ENCODE measurements at regions not wholly inside any gene's neighbourhood (a gene's known extent, or its start where the extent isn't known, plus 50 kb on each side); places are given as distances from the start of the nearest gene placed in this dataset.

- intact Hi-C loops (cut with DNase I): no loop called here
- TF ChIP-seq POLR2A (IDR thresholded peaks at IDR 0.05) (no peak), CTCF (IDR thresholded peaks at IDR 0.05) (no peak)
- 74 to 81% methylated on average over 4 of the region's 4 CpGs for WGBS, 2 donors
- ATAC-seq (no peak), DNase-seq (no peak)
- Histone ChIP-seq H3K27me3 (no peaks in the 10 kb centered on the region), H3K27ac (no peak overlapping the region), H3K36me3 (replicated peaks in 1 of 2; ENCODE audit: insufficient read depth in 1 of 2, low read depth in 2 of 2) (no peaks in the 10 kb centered on the region), H3K9me3 (no peaks in the 10 kb centered on the region), H3K4me3 (no peak overlapping the region), H3K4me1 (no peaks in the 10 kb centered on the region)
Measured at GRCh38 chr6:22017766-22018165, 279.1 kb downstream of the PRL start.

GRCh38 chr6:22019857-22020256, 277.0 kb downstream of the PRL start:
- 79 to 91% methylated on average over 5 of the region's 5 CpGs for WGBS, 2 donors
- H3K27ac ChIP-seq: no peak overlapping the region
- no peaks in the 10 kb centered on the region for H3K9me3 ChIP-seq
- H3K4me3 ChIP-seq: no peak overlapping the region
- intact Hi-C loops (cut with DNase I): no loop called here
- TF ChIP-seq CTCF (IDR thresholded peaks at IDR 0.05): no peak
- no peak for TF ChIP-seq POLR2A (IDR thresholded peaks at IDR 0.05)
- H3K27me3 ChIP-seq: no peaks in the 10 kb centered on the region
- H3K36me3 ChIP-seq (replicated peaks in 1 of 2; ENCODE audit: insufficient read depth in 1 of 2, low read depth in 2 of 2): no peaks in the 10 kb centered on the region
- DNase-seq (no peak), ATAC-seq (no peak)
- H3K4me1 ChIP-seq: no peaks in the 10 kb centered on the region

GRCh38 chr6:22020299-22021003, 276.4 kb downstream of the PRL start:
- no peaks in the 10 kb centered on the region for H3K27me3 ChIP-seq
- no peak overlapping the region for H3K27ac ChIP-seq
- WGBS, 2 donors: 63 to 65% methylated on average over 5 of the region's 5 CpGs
- ATAC-seq: no peak
- no peaks in the 10 kb centered on the region for H3K4me1 ChIP-seq
- no peaks in the 10 kb centered on the region for H3K36me3 ChIP-seq (replicated peaks in 1 of 2; ENCODE audit: insufficient read depth in 1 of 2, low read depth in 2 of 2)
- intact Hi-C loops (cut with DNase I): no loop called here
- TF ChIP-seq CTCF (IDR thresholded peaks at IDR 0.05) (no peak), POLR2A (IDR thresholded peaks at IDR 0.05) (no peak)
- no peak overlapping the region for H3K4me3 ChIP-seq
- no peaks in the 10 kb centered on the region for H3K9me3 ChIP-seq
- DNase-seq: no peak

GRCh38 chr6:22021966-22022365, 274.9 kb downstream of the PRL start:
- intact Hi-C loops (cut with DNase I): no loop called here
- H3K4me3 ChIP-seq: no peak overlapping the region
- no peak overlapping the region for H3K27ac ChIP-seq
- no peaks in the 10 kb centered on the region for H3K4me1 ChIP-seq
- no peaks in the 10 kb centered on the region for H3K36me3 ChIP-seq (replicated peaks in 1 of 2; ENCODE audit: insufficient read depth in 1 of 2, low read depth in 2 of 2)
- 58 to 77% methylated on average over 1 of the region's 1 CpG for WGBS, 2 donors
- no peaks in the 10 kb centered on the region for H3K27me3 ChIP-seq
- no peaks in the 10 kb centered on the region for H3K9me3 ChIP-seq
- ATAC-seq (no peak), DNase-seq (no peak)
- TF ChIP-seq CTCF (IDR thresholded peaks at IDR 0.05) (no peak), POLR2A (IDR thresholded peaks at IDR 0.05) (no peak)

GRCh38 chr6:22023937-22024336, 272.9 kb downstream of the PRL start:
- H3K27ac ChIP-seq: no peak overlapping the region
- no peaks in the 10 kb centered on the region for H3K27me3 ChIP-seq
- H3K36me3 ChIP-seq (replicated peaks in 1 of 2; ENCODE audit: insufficient read depth in 1 of 2, low read depth in 2 of 2): no peaks in the 10 kb centered on the region
- DNase-seq (no peak), ATAC-seq (no peak)
- H3K4me3 ChIP-seq: no peak overlapping the region
- intact Hi-C loops (cut with DNase I): no loop called here
- no peaks in the 10 kb centered on the region for H3K4me1 ChIP-seq
- 59 to 82% methylated on average over 5 of the region's 5 CpGs for WGBS, 2 donors
- TF ChIP-seq POLR2A (IDR thresholded peaks at IDR 0.05) (no peak), CTCF (IDR thresholded peaks at IDR 0.05) (no peak)
- no peaks in the 10 kb centered on the region for H3K9me3 ChIP-seq
